HUES64 (cell line): ENCODE measurements at regions not wholly inside any gene's neighbourhood (a gene's known extent, or its start where the extent isn't known, plus 50 kb on each side); places are given as distances from the start of the nearest gene placed in this dataset.

Source experiments
- H3K27ac ChIP-seq: 2 replicates; pipeline ENCODE4 v1.7.0; 2013; ENCODE audit warnings: low read depth, low read length, inconsistent platforms
- H3K27me3 ChIP-seq: 2 replicates; pipeline ENCODE4 v1.6.1; 2013; ENCODE audit warnings: mild to moderate bottlenecking, low read length; ENCODE audit not compliant: insufficient read depth
- H3K36me3 ChIP-seq: 2 replicates; pipeline ENCODE4 v1.6.1; 2013; ENCODE audit warnings: mild to moderate bottlenecking, low read length; ENCODE audit not compliant: insufficient read depth
- H3K4me1 ChIP-seq: 2 replicates; pipeline ENCODE4 v1.6.1; 2013; ENCODE audit warnings: mild to moderate bottlenecking, low read length, moderate library complexity; ENCODE audit not compliant: insufficient read depth
- H3K4me3 ChIP-seq: 2 replicates; pipeline ENCODE4 v1.5.1; 2013; ENCODE audit warnings: mild to moderate bottlenecking, low read length, moderate library complexity
- H3K9ac ChIP-seq: 2 replicates; pipeline ENCODE4 v1.6.1; 2013; ENCODE audit warnings: mild to moderate bottlenecking, low read depth, low read length
- H3K9me3 ChIP-seq: 2 replicates; pipeline ENCODE4 v1.6.1; 2013; ENCODE audit warnings: low read depth, low read length; ENCODE audit not compliant: insufficient read depth
- WGBS: fragments of 150-250, 120-280 bp; methylation state at CpG from one replicate; pipeline ENCODE4 v1.1.7; 2013; ENCODE audit warnings: missing lambda C conversion rate; 5-methylcytosine and 5-hydroxymethylcytosine counted together

GRCh38 chr18:28792404-28793086, 615.6 kb upstream of the CDH2 start:
- Histone ChIP-seq H3K27ac (no peak overlapping the region), H3K27me3 (no peaks in the 10 kb centered on the region), H3K36me3 (no peaks in the 10 kb centered on the region), H3K9ac (no peak overlapping the region), H3K4me1 (0 out of 2 replicates have a peak, but pooled peaks cover 4% of the 10 kb centered on the region), H3K9me3 (no peaks in the 10 kb centered on the region), H3K4me3 (no peak overlapping the region)
- 92% methylated on average over 4 of the region's 4 CpGs for WGBS

DNA sequence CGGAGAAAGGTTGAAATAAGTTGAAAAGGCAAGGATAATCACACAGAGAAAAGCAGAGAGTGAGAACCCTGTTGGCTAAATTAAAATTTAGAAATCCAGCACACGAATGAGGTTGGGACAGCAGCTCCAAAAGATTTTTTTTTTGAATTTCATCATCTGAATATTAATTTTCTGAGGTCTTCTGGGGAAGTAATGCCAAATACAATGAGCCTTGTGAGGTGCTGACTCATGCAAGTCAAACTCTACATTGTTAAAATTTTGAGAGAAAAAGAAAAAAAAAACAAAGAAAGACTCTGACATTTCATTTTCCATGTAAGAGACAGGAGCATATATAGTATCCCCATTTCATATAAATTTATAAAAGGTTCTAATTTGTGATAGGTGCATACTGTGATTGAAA, 614.2 kb upstream of the CDH2 start:
- Histone ChIP-seq H3K27ac (no peak overlapping the region), H3K9ac (no peak overlapping the region), H3K9me3 (no peaks in the 10 kb centered on the region), H3K4me1 (0 out of 2 replicates have a peak, but pooled peaks cover 4% of the 10 kb centered on the region), H3K4me3 (no peak overlapping the region), H3K36me3 (no peaks in the 10 kb centered on the region), H3K27me3 (no peaks in the 10 kb centered on the region)
- WGBS: 84% methylated on average over 2 of the region's 2 CpGs

DNA sequence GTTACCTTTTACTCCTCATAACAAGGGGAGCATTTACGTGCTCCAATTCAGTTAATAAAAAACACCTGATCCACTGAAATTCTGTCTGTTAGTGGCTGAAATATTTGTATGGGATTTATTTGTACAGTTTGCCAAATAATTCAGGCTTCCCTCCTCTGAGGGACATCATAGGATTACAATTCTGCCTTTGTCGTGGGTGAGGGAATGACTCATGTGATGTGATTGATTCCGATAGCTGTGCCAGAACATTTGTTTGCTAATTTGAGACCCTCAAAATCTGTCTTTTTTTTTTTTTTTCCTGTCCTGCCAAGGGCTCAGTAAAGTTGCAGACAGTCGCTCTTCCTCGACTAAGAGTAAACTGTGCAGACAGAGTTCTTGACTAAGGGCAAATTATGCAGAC, 612.6 kb upstream of the CDH2 start:
- H3K27ac ChIP-seq: no peak overlapping the region
- no peaks in the 10 kb centered on the region for H3K27me3 ChIP-seq
- H3K9me3 ChIP-seq: no peaks in the 10 kb centered on the region
- no peak overlapping the region for H3K9ac ChIP-seq
- H3K4me1 ChIP-seq: 0 out of 2 replicates have a peak, but pooled peaks cover 4% of the 10 kb centered on the region
- H3K36me3 ChIP-seq: no peaks in the 10 kb centered on the region
- H3K4me3 ChIP-seq: no peak overlapping the region
- 95% methylated on average over 5 of the region's 5 CpGs for WGBS

DNA sequence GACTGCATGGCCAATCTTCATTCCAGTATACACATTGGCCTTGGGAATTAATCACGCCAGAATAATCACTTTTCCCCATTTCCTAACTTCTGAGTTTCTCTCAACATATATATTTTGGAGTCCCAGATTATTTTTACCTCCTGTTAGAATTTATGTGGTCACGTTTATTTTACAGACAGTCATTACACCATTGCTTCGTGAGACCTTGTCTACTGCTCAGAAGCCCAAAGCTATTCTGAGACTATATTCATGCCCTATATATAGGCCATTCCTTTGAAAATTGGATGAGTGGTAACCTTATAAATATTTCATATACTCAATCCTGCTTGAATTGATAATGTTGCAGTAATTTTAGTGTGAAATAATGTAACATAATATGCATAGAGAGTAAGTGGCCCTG, 610.0 kb upstream of the CDH2 start:
- 63% methylated on average over 3 of the region's 3 CpGs for WGBS
- no peaks in the 10 kb centered on the region for H3K36me3 ChIP-seq
- H3K4me3 ChIP-seq: no peak overlapping the region
- no peak overlapping the region for H3K27ac ChIP-seq
- no peaks in the 10 kb centered on the region for H3K27me3 ChIP-seq
- no peaks in the 10 kb centered on the region for H3K4me1 ChIP-seq
- H3K9ac ChIP-seq: no peak overlapping the region
- H3K9me3 ChIP-seq: no peaks in the 10 kb centered on the region

- Histone ChIP-seq H3K27ac (no peak overlapping the region), H3K9me3 (no peaks in the 10 kb centered on the region), H3K36me3 (no peaks in the 10 kb centered on the region), H3K9ac (no peak overlapping the region), H3K4me1 (no peaks in the 10 kb centered on the region), H3K27me3 (no peaks in the 10 kb centered on the region), H3K4me3 (no peak overlapping the region)
- 64% methylated on average over 3 of the region's 4 CpGs for WGBS
These were observed 604.9 kb upstream of the CDH2 start for GRCh38 chr18:28781616-28782362.

DNA sequence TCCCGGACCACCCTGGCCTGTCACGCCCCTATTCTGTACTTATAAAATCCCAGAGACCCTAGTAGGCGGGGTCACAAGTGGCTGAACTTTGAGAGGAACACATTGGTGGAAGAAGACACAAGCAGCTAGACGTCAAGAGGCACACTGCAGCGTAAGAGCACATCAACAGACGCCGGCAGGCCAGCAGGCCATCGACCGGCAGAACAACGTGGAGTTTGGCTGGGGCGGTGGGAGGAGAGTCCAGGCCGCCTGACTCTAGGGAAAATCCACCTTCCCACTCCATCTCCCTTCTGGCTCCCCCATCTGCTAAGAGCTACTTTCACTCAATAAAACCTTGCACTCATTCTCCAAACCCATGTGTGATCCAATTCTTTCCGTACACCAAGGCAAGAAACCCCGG, 601.8 kb upstream of the CDH2 start:
- Histone ChIP-seq H3K36me3 (no peaks in the 10 kb centered on the region), H3K4me1 (no peaks in the 10 kb centered on the region), H3K9ac (no peak overlapping the region), H3K4me3 (no peak overlapping the region), H3K27me3 (no peaks in the 10 kb centered on the region), H3K27ac (no peak overlapping the region), H3K9me3 (no peaks in the 10 kb centered on the region)
- 97% methylated on average over 14 of the region's 14 CpGs for WGBS

DNA sequence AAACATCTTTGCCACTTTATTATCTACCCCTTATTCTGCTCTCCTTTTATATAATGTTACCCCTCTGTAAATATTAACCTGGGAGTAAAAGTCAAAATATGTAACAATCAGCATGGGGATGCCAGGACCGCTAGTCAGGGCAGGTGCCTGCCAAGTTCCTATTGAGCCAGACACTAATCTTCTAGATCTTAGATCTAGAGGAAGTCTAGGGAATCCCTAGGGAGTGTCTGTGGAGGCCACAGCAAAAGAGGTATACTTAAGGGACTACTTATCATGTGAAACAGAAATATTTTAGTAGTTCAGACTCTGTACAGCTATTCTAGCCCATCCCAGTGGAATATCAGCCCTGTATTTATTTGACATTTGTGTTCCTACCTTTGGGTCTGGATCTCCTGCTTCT, 600.8 kb upstream of the CDH2 start:
- Histone ChIP-seq H3K27me3 (no peaks in the 10 kb centered on the region), H3K4me1 (no peaks in the 10 kb centered on the region), H3K4me3 (no peak overlapping the region), H3K9ac (no peak overlapping the region), H3K36me3 (no peaks in the 10 kb centered on the region), H3K9me3 (no peaks in the 10 kb centered on the region), H3K27ac (no peak overlapping the region)
- WGBS: 96% methylated on average over 1 of the region's 1 CpG

DNA sequence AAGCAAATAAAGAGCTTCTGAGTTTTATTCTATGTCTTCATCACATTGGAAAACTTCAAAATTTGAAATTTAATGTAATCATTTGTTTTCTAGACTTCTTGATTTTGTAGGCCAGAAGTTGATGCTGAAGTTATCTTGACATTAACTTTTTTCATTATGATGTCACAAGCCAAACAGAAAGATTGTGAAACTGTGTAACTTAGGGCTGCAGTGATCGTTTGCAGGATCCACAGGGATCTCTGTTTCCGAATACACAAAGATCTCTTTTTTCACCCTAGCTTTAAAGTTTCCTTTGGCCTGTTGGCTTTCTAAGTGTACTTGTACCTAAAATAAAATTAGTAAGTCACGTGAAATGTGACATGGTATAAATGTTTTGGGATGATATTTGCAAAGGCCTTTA, 594.9 kb upstream of the CDH2 start:
- Histone ChIP-seq H3K9ac (no peak overlapping the region), H3K36me3 (no peaks in the 10 kb centered on the region), H3K9me3 (no peaks in the 10 kb centered on the region), H3K4me1 (no peaks in the 10 kb centered on the region), H3K4me3 (no peak overlapping the region), H3K27me3 (no peaks in the 10 kb centered on the region), H3K27ac (no peak overlapping the region)
- WGBS: 97% methylated on average over 2 of the region's 3 CpGs

- no peaks in the 10 kb centered on the region for H3K9me3 ChIP-seq
- H3K4me1 ChIP-seq: no peaks in the 10 kb centered on the region
- no peak overlapping the region for H3K27ac ChIP-seq
These were observed 592.1 kb upstream of the CDH2 start for GRCh38 chr18:28768791-28769768.

GRCh38 chr18:28767727-28768211, 590.8 kb upstream of the CDH2 start:
- no peaks in the 10 kb centered on the region for H3K27me3 ChIP-seq
- H3K4me3 ChIP-seq: no peak overlapping the region
- H3K36me3 ChIP-seq: no peaks in the 10 kb centered on the region
- H3K9me3 ChIP-seq: no peaks in the 10 kb centered on the region
- H3K9ac ChIP-seq: no peak overlapping the region
- WGBS: 100% methylated on average over 1 of the region's 2 CpGs
- H3K27ac ChIP-seq: no peak overlapping the region
- H3K4me1 ChIP-seq: no peaks in the 10 kb centered on the region

More at GRCh38 chr18:28768791-28769768, 592.1 kb upstream of the CDH2 start:
- H3K36me3 ChIP-seq: no peaks in the 10 kb centered on the region
- H3K27me3 ChIP-seq: no peaks in the 10 kb centered on the region
- WGBS: 89% methylated on average over 8 of the region's 8 CpGs
- H3K4me3 ChIP-seq: no peak overlapping the region
- H3K9ac ChIP-seq: no peak overlapping the region

- Histone ChIP-seq H3K27ac (no peak overlapping the region), H3K36me3 (no peaks in the 10 kb centered on the region), H3K4me1 (no peaks in the 10 kb centered on the region), H3K27me3 (no peaks in the 10 kb centered on the region), H3K9ac (no peak overlapping the region), H3K9me3 (no peaks in the 10 kb centered on the region), H3K4me3 (no peak overlapping the region)
- 100% methylated on average over 1 of the region's 1 CpG for WGBS
These were observed 590.3 kb upstream of the CDH2 start for GRCh38 chr18:28767201-28767600.
